Fibroblast of skin of abdomen (primary cell): ENCODE measurements at regions not wholly inside any gene's neighbourhood (a gene's known extent, or its start where the extent isn't known, plus 50 kb on each side); places are given as distances from the start of the nearest gene placed in this dataset.

Experiments used
- DNase-seq: peaks from one replicate; pipeline ENCODE4 v3.0.0-alpha.2; 2013

DNA sequence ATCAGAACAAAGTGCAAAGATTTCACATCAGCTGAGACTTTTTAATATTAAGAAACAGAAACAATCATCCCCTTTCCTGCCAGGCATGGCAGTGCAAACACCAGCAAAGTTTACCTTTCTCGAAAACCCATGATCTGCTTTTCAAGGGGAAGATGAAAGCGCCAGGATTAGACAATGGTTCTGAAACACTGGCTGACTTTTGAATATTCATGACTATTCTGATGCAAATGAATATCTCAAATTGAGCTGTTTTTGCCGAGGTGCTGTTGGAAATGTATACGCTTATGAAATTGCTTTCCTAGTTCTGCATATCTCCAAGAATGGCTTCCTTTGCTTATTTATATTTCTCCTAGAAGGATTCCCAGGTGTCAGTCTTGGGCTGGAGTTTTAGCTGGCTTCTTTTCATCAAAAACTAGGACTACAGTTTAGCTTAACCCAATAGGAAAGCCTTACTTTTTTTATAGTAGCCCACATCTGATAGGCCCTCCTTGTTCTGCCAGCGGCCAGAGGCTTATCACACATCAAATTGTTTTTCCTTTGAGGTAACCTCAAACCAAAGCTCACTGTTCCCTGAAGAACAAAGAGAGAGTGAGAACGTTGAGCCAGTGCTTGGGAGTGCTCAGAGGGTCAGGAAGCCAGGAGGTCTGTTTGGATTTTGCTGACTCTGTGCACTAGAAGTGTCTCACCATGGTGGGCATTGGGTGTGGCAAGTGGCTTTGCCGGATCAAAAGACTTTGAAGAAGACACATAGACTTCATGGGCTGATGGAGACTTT, 74.0 kb upstream of the PLCL2 start:
- DNase-seq = no peak

DNA sequence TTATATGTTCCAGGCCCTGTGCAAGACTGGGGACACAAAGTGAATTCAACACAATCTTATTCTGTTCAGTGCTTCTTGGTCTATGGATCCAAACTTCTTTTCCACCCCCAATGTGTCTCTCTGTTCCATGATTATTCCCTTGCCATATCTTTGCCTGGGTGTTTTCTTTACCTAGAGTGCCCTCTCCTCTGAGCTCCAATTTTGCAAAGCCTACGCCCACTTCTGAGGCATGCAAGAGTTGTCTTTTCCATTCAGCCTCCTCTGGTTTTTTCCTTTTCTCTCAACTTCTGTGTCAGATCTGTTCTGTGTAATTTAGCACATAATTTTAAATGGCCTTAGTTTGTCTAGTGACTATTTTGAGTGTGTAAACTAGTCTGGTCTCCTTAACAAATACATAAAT, 72.8 kb upstream of the PLCL2 start:
- no peak for DNase-seq

DNA sequence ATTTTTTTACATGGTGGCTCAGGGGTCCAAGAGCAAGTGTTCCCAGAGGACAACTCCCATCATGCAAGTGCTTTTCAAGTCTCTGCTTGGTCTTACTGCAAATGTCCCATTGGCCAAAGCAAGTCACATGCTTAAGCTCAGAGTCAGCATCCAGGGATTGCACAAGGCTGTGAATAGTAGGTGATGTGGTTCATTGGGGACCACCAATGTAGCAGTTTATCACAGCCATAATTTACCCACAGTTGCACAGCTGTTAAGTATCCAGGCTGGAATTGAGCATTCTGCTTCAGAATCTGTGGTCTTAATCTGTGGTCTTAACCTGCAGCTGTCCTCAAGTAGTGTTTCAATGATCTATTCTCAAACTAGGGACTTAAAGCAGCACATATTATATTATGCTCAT, 71.4 kb upstream of the PLCL2 start:
- peak; percentile 1 for DNase-seq

DNA sequence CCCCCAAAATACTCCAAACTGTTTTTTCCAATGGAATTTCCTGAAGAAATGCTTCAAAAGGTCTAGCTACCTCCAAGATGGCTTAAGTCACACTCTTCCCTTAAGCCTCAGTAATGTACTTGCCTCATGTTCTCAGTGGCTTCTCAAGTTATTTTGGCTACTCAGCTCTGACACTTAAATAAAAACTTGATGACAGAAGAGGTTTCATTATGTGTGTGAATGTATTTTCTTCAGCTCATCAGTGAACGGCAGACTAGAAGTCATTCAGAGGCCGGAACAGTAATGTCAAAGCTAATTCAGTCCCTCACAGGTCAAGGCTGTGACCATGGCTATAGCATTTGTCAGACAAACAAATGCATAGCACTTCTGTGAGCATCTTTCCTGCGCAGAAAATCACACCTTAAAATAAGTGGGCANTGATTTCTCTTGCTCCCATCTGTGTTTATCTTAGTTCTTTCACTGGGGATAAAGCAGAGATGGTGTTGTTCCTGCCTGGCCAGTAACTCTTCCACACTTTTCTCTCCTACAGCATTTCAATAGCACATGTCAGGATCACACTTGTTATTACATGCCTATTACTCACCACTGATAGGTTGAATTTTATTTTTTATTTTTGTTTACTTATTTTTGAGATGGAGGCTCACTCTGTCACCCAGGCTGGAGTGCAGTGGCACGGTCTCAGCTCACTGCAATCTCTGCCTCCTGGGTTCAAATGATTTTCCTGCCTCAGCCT, 68.5 kb upstream of the PLCL2 start:
- DNase-seq = no peak

DNA sequence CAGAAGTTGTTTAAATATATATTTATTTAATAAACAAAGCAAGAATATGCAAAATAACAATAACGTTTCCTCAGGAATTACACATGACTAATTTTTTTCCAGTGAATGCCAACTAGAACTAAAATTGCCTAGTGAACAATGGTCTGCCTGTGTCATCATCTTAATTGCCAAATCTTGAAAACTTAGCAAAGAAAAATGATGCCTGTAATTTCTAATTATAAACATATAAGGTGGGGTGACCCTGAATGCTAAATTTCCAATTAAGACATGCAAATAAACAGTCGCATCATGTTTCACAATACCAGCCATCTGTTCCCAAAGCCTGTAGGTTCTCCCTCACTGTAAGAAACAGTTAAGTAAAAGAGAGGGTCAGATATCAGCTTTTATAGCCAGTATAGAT, 67.6 kb upstream of the PLCL2 start:
- no peak for DNase-seq

DNA sequence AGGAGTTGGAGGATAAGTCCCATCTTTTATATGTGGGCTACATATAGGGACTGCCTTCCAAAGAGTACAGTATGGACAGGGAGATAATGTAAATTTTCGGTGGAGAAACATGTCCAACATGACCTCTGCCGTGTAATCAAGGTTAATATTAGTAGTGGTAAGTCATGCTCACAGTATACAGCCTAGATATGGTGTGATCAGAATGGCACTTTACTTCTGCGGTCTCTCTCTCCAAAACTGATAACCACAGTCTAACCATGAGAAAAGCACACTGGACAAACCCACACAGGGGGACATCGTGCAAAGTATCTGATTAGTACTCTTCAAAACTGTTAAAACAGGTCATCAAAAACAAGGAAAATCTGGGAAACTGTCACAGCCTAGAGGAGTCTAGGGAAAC, 66.6 kb upstream of the PLCL2 start:
- no peak for DNase-seq

DNA sequence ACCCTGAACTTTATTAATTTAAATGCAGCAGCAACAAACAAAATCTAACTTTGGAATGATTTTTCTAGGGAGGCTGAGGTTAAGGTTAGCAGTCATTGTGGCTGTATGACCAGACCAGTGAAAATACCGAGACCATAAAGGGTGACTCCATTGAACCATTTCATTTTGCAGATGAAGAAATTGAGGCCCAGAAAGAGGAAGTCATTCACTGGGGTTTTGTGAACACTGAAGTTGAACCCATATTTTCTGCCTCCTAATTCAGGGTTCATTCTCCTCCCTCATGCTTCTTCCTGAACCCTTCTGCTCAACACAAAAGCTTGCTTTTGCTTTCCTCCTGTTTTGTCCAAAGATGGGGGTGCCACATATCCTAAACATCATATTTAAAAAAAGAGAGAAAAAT, 65.8 kb upstream of the PLCL2 start:
- DNase-seq = no peak

DNA sequence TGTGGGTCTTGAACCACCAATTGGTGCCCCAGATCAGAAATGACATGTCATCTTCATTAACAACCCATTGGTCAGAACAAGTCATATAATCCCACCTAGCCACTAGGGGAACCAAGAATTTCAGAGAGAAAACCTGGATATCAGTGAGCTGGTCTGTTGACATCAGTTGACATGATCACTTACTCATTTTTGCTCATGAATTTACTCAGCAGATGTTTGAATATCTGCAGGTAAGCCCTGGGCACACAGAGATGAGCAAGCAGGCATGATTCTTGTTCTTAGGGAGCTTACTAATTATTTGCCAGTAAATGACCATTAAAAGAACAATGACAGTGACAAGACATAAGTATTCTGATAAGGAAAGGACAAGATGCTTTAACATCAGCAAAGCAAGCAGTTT, 64.3 kb upstream of the PLCL2 start:
- DNase-seq = no peak

DNA sequence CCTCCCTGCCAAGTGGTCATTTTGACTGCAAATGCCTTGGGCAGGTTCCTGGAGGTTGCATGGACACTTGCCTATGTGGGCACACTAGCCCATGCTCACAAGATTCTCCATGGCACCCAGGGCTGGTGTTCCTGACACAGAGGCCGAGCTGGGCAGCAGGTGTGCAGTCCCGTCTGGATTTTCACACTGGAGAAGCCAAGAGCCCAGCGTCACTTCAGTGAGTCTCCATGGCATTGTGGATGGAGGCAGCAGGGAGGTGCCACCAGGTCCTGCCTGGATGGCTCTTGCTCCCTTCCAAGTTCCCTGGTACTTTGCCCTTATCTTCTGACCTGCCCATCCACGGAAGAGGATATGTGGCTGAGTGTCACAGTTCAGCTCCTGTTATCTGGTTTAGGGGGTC, 63.7 kb upstream of the PLCL2 start:
- no peak for DNase-seq

DNA sequence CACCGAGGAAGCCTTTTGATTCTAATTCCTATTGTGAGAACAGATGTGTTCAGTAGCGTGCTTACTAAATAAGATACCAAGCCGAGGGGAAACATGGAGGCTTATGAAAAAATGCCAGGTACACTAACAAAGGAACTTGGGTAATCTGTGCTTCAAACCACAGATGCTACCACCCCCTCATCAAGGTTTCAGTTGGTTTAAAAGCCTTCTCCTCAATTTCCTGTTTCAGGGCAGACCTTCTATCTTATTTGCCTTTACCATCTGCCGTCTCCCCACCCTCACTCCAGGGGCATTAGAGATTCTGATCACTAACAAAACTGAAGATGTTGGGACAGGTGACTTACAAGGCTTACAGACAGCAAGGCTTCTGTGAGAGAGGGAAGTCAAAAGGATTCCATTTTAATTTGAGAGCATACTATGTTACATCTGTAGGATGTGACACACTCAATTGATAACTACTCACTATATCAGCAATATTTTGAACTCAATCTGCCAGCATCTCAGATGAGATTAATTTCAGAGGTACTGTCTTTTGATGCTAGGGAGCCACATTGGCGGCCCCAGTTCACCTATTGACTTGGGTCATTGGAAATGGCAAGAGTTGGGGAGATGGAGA, 60.6 kb upstream of the PLCL2 start:
- DNase-seq = no peak

DNA sequence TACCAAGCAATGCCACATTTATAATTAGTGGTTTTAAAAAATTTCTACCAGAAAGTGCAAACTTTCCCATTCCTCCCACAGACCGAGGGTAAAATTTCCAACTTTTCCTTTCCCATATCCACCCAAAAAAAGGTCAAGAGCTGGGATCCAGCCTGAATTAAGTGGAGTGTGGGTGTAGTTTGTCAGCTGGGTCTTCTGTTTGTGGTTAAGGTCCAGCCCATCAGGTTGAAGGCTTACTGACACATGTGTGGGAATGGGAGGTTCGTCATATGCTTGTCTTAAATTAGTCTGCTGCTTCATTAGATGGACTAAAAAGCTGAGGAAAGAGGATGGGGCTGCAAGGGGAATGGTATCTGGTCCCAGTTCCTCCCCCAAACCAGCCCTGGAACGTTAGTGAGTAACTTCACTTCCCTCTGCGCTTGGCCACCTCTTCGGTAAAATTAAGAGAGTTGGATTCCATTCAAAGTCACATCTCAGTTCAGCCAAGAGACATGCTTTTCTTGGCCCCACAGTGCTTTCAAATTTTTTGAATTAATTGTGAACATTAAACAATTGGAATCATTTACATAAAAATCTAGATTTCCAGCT, 59.0 kb upstream of the PLCL2 start:
- no peak for DNase-seq

DNA sequence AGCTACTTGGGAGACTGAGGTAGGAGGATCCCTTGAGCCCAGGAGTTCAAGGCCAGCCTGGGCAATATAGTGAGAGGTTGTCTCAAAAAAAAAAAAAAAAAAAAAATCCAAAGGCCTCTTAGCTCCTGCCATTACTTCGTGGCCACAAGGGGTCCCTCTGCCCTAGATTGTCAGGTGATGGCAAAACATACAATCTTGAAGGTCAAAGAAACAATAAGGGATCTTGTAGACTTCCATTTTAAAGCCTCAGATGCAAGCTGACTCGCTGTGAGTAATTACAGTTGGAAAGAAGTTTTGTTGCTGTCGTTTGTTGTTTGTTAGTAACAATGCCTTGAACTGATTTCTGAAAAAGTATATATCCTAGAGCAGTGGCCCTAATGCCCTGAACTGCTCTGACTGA, 55.9 kb upstream of the PLCL2 start:
- peak; percentile 32 for DNase-seq

DNA sequence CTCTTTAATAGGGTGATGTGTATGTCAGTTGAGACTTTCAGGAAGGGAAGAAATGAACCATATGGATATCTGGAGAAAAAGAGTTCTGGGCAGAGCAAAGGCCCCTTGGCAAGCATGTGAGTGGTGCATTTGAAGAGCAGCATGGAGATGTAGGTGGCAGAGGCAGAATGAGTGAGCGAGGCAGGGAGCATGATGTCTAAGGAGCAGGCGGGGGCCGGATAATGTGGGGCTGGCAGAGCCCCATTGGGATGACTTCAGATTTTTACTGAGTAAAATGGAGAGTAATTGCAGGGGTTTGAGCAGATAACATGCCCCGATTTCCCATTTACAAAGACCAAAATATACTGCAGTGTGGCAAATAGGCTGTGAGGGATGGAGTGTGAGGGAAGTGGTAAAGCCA, 52.9 kb upstream of the PLCL2 start:
- no peak for DNase-seq

DNA sequence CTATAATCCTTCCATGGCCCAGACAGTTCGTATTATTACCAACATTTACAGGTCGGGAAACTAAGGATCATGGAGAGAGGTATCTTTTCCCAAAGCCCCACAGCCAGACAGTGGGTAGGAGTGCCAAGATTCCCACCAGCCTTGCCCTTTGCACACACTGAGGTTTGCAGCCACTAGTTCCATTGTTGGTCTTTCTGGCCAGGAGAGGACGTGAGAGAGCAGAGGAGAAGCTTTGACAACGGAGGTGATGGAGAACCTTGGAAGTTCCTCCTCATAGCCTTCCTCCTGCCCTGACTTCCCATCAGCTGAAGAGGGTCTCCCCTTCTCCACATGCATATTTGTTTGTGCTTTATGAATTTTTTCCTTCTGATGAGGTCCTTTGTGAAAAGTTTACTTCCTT, 50.5 kb upstream of the PLCL2 start:
- DNase-seq = no peak

DNA sequence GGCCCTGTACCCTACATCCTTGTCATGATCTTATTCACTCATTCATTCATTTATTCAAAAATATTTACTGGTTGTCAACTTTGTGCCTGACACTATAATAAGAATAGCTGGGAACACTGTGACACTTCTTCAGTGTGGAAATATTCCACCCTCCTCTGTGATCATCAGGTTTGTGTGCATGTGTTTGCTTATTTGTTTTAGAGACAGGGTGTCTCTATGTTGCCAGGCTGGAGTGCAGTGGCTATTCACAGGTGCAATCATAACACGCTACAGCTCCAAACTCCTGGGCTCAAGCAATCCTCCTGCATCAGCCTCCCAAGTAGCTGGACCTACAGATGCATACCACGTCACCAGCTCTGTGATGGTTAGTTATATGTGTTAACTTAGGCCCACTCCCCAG, 50.0 kb upstream of the PLCL2 start:
- no peak for DNase-seq
